ENCODE measurements at regions not wholly inside any gene's neighbourhood (a gene's known extent, or its start where the extent isn't known, plus 50 kb on each side); places are given as distances from the start of the nearest gene placed in this dataset.

- no peak for DNase-seq
Observed at GRCh38 chr1:87225171-87225570, 103.5 kb upstream of the LMO4 start.

- no peak for DNase-seq
Observed at GRCh38 chr1:87226341-87226760, 102.3 kb upstream of the LMO4 start.

- no peak for DNase-seq
Observed at GRCh38 chr1:87227651-87228050, 101.0 kb upstream of the LMO4 start.

GRCh38 chr1:87230501-87230900, 98.2 kb upstream of the LMO4 start:
- DNase-seq, result no peak

GRCh38 chr1:87231703-87232367, 96.8 kb upstream of the LMO4 start:
- peak in 1 of 3 experiments; percentile 11 for DNase-seq

GRCh38 chr1:87236585-87236984, 92.1 kb upstream of the LMO4 start:
- no peak for DNase-seq

GRCh38 chr1:87239997-87240605, 88.6 kb upstream of the LMO4 start:
- no peak for DNase-seq

- DNase-seq, result no peak
Observed at GRCh38 chr1:87240661-87241285, 87.9 kb upstream of the LMO4 start.

- DNase-seq, result peak in 1 of 3 experiments; percentile 5
Observed at GRCh38 chr1:87242445-87243185, 86.1 kb upstream of the LMO4 start.

GRCh38 chr1:87243573-87243972, 85.1 kb upstream of the LMO4 start:
- no peak for DNase-seq

- DNase-seq, result no peak
Observed at GRCh38 chr1:87246436-87246835, 82.2 kb upstream of the LMO4 start.

GRCh38 chr1:87249803-87250202, 78.9 kb upstream of the LMO4 start:
- DNase-seq, result no peak

GRCh38 chr1:87250336-87250735, 78.3 kb upstream of the LMO4 start:
- no peak for DNase-seq

GRCh38 chr1:87252406-87252805, 76.3 kb upstream of the LMO4 start:
- DNase-seq, result no peak

- DNase-seq, result no peak
Observed at GRCh38 chr1:87262688-87263087, 66.0 kb upstream of the LMO4 start.

- peak in 1 of 3 experiments; percentile 19 for DNase-seq
Observed at GRCh38 chr1:87263281-87263680, 65.4 kb upstream of the LMO4 start.

- DNase-seq, result no peak
Observed at GRCh38 chr1:87263785-87264184, 64.9 kb upstream of the LMO4 start.

GRCh38 chr1:87264976-87265375, 63.7 kb upstream of the LMO4 start:
- DNase-seq, result no peak

- DNase-seq, result no peak
Observed at GRCh38 chr1:87265786-87266185, 62.9 kb upstream of the LMO4 start.

GRCh38 chr1:87268111-87268510, 60.6 kb upstream of the LMO4 start:
- DNase-seq, result no peak

- DNase-seq, result no peak
Observed at GRCh38 chr1:87269921-87270320, 58.8 kb upstream of the LMO4 start.

GRCh38 chr1:87273291-87273690, 55.4 kb upstream of the LMO4 start:
- DNase-seq, result no peak

- no peak for DNase-seq
Observed at GRCh38 chr1:87274851-87275250, 53.8 kb upstream of the LMO4 start.
